IgD-negative memory B cell (primary cell): ENCODE measurements at regions not wholly inside any gene's neighbourhood (a gene's known extent, or its start where the extent isn't known, plus 50 kb on each side); places are given as distances from the start of the nearest gene placed in this dataset.

Experiments
- H3K27ac Mint-ChIP-seq, 3 donors: one replicate each; pipeline ENCODE4 v1.8.0; 2020 to 2022; ENCODE audit warnings: mild to moderate bottlenecking in 3 of 3, mixed read lengths in 3 of 3, moderate library complexity in 1 of 3
- H3K27me3 Mint-ChIP-seq: one replicate; pipeline ENCODE4 v1.8.0; 2021; ENCODE audit warnings: mixed read lengths
- H3K36me3 Mint-ChIP-seq: one replicate; pipeline ENCODE4 v1.8.0; 2020; ENCODE audit warnings: mild to moderate bottlenecking, mixed read lengths
- H3K4me1 Mint-ChIP-seq, 3 donors: one replicate each; pipeline ENCODE4 v1.8.0; 2020 to 2022; ENCODE audit warnings: mixed read lengths in 3 of 3, mild to moderate bottlenecking in 1 of 3
- H3K4me3 Mint-ChIP-seq, 4 donors: one replicate each; pipeline ENCODE4 v1.8.0; 2020 to 2022; ENCODE audit warnings: mild to moderate bottlenecking in 4 of 4, mixed read lengths in 4 of 4, moderate library complexity in 3 of 4
- H3K9me3 Mint-ChIP-seq, 3 donors: one replicate each; pipeline ENCODE4 v1.8.0; 2020 to 2021; ENCODE audit warnings: mixed read lengths in 3 of 3, mild to moderate bottlenecking in 1 of 3

DNA sequence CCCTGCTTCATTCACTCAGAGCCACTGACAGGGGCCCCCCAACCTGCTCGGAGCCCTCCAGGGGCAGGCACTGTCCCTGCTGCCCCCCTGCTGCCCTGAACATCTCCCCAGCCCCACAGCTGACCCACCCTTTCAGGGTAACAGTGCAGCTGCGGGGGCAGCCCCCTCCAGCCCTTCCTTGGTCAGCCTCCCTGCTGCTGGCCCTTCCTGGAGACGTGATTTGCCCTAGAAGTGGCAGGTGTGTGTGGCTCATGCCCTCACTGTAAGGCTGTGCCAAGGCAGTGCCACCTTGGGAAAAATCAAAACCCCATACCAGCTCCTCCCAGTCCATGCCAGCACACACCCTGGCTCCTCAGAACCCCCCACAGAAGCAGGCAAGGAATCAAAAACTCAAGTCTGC, 184.2 kb upstream of the HDAC4 start:
- H3K36me3 Mint-ChIP-seq: peaks cover 1% of the 10 kb centered on the region
- no peak overlapping the region for H3K4me3 Mint-ChIP-seq
- H3K9me3 Mint-ChIP-seq: no peaks in the 10 kb centered on the region
- H3K27ac Mint-ChIP-seq: no peak overlapping the region
- no peaks in the 10 kb centered on the region for H3K4me1 Mint-ChIP-seq
- peaks cover 16% of the 10 kb centered on the region for H3K27me3 Mint-ChIP-seq

DNA sequence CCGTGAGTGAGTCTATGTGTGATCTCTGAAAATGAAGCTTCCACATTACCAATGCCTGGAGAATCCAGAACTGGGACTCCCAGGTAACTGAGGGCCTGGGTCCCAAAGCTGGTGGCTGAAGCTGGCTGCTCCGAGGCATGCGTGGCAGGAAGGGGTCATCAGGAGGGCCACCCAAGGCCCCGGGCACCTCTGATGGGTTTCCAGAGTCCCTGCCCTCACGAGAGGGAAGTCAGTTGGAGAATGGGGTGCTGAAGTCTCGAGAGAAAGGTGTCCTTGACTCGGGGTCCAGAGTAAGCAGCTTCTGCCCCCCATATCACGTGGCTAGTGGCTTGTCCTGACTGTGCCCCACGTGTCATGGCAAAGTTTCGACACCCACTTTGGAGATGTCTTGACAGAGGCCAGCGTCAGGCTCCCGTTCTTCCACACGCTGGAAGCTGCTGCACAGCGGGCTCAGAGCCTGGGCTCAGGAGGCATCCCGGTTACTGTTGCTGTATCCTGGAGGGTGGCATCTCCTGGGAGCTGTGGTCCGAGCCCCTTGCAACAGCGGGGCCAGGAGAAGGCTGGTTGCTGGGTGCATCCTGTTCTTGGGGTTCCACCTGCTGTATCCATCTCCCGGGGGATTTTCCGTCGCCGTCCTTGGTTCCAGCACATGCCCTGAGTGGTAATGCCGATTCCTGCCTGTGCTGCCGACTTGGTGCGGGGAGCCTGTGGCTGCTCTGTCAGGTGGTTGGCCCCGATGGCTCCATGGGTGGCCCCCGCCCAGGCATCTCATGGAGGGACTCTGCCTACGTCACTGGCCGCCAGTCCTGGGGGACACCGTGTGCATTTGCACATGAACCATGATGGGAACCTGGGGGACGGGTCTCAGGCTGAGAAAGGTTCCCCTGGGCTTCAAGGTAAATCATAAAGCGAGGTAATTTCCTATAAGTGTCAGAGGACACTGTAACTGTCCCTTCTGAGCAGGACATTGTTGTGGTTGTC, 183.3 kb upstream of the HDAC4 start:
- no peaks in the 10 kb centered on the region for H3K9me3 Mint-ChIP-seq
- peaks cover 1% of the 10 kb centered on the region for H3K36me3 Mint-ChIP-seq
- H3K27ac Mint-ChIP-seq: no peak overlapping the region
- no peaks in the 10 kb centered on the region for H3K4me1 Mint-ChIP-seq
- peaks cover 16% of the 10 kb centered on the region for H3K27me3 Mint-ChIP-seq
- H3K4me3 Mint-ChIP-seq: no peak overlapping the region

DNA sequence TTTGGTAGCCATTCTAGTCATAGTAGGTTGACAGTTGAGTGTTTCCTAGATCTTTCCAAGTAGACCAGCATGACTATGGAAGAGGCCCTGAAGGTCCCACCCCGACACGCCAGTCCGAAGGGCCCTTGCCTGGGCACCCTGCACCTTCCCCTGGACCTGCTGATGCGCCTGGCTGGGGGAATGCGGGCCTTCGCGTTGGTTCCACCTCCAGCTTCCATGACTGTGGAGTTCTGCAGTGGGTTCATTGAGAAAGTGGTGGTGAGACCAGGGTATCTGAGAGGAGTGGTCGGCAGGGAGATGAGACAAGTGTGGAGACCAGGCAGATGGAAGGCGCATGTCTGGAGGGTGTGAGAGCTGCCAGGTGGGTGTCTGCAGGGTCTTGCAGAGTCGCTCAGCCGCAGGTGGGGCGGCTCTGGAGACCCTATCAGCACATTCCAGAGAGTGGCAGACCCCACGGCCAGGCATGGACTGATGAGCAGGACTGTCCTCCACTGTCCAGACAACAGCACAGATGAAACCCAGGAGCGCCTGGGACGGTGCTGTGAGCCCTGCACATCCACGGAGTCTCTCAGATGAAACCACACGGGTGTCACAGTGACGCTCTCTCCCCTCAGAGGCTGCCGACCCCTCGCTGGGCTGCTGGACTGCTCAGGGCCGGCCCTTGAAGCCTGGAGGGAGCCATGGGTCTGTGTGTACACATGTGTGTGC, 182.5 kb upstream of the HDAC4 start:
- peaks cover 1% of the 10 kb centered on the region for H3K36me3 Mint-ChIP-seq
- H3K4me3 Mint-ChIP-seq: no peak overlapping the region
- no peaks in the 10 kb centered on the region for H3K4me1 Mint-ChIP-seq
- peaks cover 16% of the 10 kb centered on the region for H3K27me3 Mint-ChIP-seq
- no peaks in the 10 kb centered on the region for H3K9me3 Mint-ChIP-seq
- peak overlapping the region in 1 of 3 donors; percentile 88 for H3K27ac Mint-ChIP-seq

DNA sequence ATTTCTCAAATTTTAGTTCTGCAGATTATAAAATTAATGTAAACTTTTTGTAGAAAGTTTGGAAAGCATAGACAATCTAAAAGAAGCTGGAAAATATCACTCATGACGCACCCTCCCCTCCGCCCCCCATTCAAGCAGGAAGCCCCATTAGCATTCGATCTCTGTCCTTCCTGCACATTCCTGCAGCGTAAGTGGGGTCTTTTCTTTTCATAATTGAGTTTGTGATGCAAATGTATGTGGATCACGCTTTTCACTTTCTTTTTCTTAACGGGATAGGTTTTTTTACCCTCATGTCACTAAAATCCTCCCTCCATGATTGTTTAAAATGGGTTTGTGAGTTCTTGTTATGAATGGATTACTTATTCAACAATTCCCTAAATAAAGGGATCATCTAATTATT, 181.7 kb upstream of the HDAC4 start:
- Mint-ChIP-seq H3K27ac (no peak overlapping the region), H3K27me3 (peaks cover 10% of the 10 kb centered on the region), H3K4me3 (no peak overlapping the region), H3K4me1 (no peaks in the 10 kb centered on the region), H3K9me3 (no peaks in the 10 kb centered on the region), H3K36me3 (peaks cover 1% of the 10 kb centered on the region)

DNA sequence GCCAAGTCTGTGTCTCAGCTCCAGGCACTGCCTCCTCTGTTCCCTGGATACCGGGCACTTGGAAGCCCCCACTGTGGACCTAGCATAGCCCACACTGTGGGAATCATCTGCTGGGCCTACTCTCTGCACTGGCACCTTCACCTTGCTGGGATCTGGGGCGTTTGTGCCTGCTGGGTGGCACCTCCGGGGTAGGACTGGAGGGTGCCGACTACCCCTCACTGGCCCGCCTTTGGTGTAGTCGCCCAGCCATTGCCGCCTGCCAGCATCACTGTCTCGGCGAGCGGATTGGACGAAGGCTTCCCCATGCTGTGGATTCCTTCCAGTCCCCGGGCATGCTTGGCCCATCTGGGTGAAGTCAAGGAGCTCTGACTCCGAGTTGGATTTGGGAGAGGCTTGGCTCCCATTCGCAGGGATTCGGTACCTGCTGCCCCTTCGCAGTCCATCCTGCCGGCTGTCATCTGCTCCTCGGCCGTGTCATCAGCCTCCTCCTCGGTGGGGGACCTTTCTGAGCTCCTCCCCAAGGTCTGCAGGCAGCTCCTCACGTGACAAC, 180.6 kb upstream of the HDAC4 start:
- Mint-ChIP-seq H3K27ac (no peak overlapping the region), H3K36me3 (peaks cover 3% of the 10 kb centered on the region), H3K4me3 (no peak overlapping the region), H3K4me1 (no peaks in the 10 kb centered on the region), H3K27me3 (peaks cover 7% of the 10 kb centered on the region), H3K9me3 (no peaks in the 10 kb centered on the region)

DNA sequence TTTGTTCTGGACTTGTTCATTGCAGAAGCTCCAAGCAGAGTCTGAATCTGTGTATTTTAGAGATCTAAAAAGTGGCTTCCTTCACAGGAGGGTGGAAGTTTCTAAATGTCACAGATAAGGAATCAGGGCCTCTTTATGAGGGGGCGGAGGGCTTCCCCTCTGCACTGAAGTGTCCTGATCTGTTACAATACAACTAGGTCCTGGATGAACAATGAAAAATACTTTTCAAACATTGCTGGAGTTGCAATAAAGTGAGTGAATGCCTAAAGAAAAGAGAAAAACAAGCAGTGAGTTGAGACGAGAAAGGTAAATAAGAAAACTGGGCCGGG, 179.3 kb upstream of the HDAC4 start:
- Mint-ChIP-seq H3K4me1 (no peaks in the 10 kb centered on the region), H3K36me3 (peaks cover 3% of the 10 kb centered on the region), H3K9me3 (no peaks in the 10 kb centered on the region), H3K27me3 (peaks cover 9% of the 10 kb centered on the region), H3K27ac (no peak overlapping the region), H3K4me3 (no peak overlapping the region)

DNA sequence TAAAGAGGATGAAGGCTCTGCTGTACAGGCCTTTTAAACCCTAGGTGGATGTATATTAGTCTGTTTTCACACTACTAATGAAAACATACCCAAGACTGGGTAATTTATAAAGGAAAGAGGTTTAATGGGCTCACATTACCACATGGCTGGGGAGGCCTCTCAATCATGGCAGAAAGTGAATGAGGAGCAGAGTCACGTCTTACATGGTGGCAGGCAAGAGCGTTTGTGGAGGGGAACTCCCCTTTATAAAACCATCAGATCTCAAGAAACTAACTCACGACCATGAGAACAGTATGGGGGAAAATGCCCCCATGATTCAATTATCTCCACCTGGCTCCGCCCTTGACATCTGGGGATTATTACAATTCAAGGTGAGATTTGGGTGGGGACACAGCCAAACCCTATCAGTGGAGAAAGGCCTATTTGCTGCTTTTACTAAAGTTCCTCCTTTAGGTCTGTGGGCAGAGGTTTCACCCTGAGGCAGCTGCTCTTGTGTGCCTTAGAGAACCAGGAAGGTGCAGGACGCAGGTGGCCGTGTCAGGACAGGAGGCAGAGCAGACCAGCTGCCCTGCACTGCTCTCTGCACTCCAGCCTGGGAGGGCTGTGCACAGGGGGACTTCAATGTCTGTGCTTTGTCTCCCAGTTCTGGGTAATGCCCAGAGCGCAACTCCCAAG, 178.8 kb upstream of the HDAC4 start:
- Mint-ChIP-seq H3K27me3 (peaks cover 9% of the 10 kb centered on the region), H3K9me3 (no peaks in the 10 kb centered on the region), H3K4me1 (no peaks in the 10 kb centered on the region), H3K4me3 (no peak overlapping the region), H3K27ac (no peak overlapping the region), H3K36me3 (peaks cover 3% of the 10 kb centered on the region)

DNA sequence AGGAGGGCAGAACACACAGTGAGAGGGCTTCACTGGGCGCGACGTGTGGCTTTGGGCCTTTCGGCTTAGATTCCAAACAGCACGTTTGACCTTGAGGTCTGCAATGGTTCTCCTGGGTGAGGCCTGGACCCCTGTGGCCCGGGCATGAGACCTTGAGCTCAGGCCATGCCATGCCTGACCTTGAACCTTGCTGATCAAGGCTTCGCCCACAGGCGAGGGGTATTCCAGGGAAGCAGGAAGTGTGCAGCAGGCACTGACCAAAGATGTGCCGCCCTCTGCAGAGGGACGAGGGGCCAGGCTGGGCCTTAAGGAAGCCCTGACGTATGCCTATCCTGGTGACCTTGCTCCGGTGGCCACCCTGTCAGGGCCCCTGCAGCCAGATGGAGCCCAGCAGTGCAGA, 178.3 kb upstream of the HDAC4 start:
- no peak overlapping the region for H3K4me3 Mint-ChIP-seq
- H3K27ac Mint-ChIP-seq: no peak overlapping the region
- no peaks in the 10 kb centered on the region for H3K9me3 Mint-ChIP-seq
- peaks cover 5% of the 10 kb centered on the region for H3K27me3 Mint-ChIP-seq
- H3K36me3 Mint-ChIP-seq: peaks cover 3% of the 10 kb centered on the region
- H3K4me1 Mint-ChIP-seq: no peaks in the 10 kb centered on the region

DNA sequence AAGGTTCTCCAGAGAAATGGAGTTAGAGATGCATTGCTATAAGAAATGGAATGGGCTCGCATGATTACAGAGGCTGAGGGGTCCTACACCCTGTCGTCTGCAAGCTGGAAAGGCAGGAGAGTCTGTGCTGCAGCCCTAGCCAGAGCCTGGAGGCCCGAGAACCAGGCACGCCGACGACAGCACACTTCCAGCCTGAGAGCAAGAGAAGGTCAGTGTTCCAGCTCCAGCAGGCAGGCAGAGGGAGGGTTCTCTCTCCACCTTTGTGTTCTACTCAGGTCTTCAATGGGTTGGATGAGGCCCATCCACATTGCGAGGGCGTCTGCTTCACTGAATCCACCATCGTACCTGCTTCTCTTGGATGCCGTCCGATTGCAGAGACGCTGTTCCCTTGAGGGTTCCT, 177.6 kb upstream of the HDAC4 start:
- H3K4me3 Mint-ChIP-seq: no peak overlapping the region
- peaks cover 5% of the 10 kb centered on the region for H3K27me3 Mint-ChIP-seq
- H3K9me3 Mint-ChIP-seq: no peaks in the 10 kb centered on the region
- no peak overlapping the region for H3K27ac Mint-ChIP-seq
- peaks cover 3% of the 10 kb centered on the region for H3K36me3 Mint-ChIP-seq
- H3K4me1 Mint-ChIP-seq: no peaks in the 10 kb centered on the region

DNA sequence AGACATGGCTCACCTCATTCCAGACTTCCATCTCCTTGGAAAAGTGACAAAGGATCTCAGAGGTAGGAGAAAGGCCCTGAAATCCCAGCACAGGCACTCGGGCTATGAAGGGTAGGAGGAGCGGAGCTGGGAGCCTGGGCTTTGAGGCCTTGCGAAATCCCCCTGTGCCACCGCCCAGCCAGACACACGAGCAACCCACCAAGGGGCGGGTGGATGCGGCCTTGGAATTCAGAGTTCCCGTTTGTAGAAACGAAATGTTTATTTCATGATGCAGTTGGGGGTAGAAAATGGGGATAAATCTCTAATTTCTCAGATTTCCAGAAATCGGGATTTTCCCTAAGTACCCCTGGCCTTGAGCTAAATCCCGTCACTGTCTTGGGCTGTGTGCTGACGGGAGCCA, 177.1 kb upstream of the HDAC4 start:
- Mint-ChIP-seq H3K27ac (no peak overlapping the region), H3K4me3 (no peak overlapping the region), H3K9me3 (no peaks in the 10 kb centered on the region), H3K36me3 (peaks cover 1% of the 10 kb centered on the region), H3K4me1 (no peaks in the 10 kb centered on the region), H3K27me3 (peaks cover 5% of the 10 kb centered on the region)

DNA sequence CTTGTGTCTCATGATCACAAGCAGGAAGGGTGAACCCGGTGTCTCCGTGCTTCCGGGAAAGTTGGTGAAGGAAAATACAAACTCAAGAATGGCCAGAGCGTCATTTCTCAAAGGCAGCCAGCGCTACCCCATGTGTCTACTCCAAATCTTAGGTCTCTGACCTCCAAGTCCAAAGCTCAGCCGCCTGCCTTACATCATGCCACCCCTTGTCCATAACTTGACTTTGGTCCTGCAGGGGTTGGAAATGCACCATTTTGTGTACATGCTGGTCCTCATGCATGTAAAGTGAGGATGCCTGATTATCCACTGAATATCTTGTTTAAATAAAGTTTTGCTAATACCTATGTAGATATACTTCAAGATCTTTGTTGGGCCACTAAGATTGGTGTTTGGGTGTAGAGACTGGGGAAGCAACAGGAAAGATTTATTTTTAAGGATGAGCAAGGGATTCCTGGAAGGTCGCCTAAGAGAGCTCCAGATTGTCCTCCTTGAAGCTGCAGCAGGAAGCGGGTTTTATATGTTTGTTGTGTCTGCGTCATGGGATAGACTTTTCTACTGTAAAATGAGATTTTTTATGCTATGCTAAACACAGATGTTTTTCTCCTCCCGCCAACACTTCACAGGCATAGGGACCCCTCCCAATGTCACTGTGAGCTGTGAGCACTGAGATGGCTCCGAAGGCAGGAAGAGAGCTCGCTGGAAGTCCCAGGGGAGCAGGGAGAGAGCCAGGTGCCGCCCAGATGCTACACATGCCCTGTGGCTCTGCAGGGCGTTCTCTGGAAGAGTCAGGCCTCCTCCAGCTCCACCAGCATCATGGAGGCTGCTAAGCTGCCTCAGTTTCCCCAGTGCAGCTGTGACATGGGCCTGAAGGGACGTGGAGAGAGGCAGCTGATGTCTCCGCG, 176.2 kb upstream of the HDAC4 start:
- Mint-ChIP-seq H3K36me3 (peaks cover 1% of the 10 kb centered on the region), H3K27ac (no peak overlapping the region), H3K27me3 (peaks cover 5% of the 10 kb centered on the region), H3K9me3 (no peaks in the 10 kb centered on the region), H3K4me3 (no peak overlapping the region), H3K4me1 (no peaks in the 10 kb centered on the region)

DNA sequence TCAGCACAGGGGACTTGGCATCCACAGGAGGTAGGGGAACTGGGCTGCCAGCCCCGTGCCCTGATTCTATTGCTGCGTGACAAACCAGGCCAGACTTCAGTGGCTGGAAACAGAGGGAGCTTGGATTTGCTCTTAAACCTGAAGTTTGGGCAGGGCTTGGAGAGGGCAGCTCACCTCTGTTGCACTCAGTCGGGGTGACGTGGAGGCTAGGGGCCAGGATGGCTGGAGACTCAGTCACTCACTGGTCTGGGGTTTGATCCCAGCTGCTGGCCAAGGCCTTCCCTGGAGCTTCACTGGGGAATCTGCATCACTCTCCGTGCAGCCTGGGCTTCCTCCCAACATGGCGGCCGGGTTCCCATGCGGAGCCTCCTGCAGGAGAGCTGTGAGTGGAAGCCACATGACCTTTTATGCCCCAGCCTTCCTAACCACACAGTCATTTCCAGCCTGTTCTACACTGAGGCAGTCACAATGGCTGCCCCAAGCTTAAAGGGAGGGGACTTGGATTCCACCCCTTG, 175.2 kb upstream of the HDAC4 start:
- Mint-ChIP-seq H3K4me3 (no peak overlapping the region), H3K27ac (no peak overlapping the region), H3K27me3 (peaks cover 5% of the 10 kb centered on the region), H3K4me1 (no peaks in the 10 kb centered on the region), H3K36me3 (peaks cover 1% of the 10 kb centered on the region), H3K9me3 (no peaks in the 10 kb centered on the region)

DNA sequence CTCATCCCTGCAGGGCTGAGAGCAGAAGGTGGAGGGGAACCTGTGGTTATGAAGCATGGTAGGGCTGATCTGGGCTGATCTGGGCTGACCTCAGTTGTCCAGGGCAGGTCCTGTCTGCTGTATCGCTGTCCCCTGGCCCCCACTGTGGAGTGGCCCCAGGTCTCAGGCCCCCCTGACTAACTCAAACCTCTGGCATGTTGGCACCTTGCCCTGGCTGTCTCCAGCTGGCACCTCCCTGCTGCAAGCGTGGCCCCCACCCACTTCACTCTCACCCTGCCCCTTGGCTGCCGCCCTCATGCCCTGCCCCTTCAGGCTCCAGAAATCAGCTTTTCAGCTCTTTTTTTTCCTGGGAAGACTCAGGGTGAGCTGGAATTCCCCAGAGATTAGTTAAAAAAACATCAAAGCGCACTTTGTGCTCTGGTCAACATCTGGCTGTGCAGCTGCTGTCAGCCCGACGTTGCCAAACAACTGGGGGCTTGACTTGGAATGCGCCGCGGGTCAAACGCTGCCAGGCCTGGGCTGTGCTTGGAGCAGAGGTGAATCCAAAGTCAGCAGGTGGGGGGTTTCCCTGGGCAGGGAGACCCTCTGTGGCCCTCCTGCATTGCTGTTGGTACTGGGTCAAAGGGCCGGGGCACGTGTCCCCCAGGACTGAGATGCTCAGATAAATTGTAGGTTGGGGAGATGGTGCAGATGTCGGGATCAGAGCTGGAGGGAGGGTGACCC, 173.8 kb upstream of the HDAC4 start:
- Mint-ChIP-seq H3K27me3 (peaks cover 5% of the 10 kb centered on the region), H3K36me3 (peaks cover 1% of the 10 kb centered on the region), H3K9me3 (no peaks in the 10 kb centered on the region), H3K4me3 (no peak overlapping the region), H3K27ac (no peak overlapping the region), H3K4me1 (no peaks in the 10 kb centered on the region)

DNA sequence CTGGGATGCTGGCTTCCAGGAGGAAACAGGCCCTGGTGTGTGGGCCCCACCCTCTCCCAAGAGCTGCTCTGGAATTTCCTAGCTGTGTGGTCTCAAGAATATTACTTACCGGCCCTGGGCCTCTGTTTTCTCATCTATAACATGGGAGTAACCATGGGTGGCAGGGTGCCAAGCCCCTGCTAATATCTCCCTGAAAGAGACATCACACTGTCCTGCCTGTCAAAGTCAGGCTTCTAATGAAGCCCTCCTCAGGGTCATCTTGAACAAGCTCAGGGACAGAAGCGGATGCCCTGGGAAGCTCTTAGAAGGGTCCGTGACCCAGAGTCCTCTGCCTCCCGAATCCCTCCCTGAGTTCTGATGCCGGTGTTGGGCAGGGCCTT, 173.2 kb upstream of the HDAC4 start:
- no peaks in the 10 kb centered on the region for H3K9me3 Mint-ChIP-seq
- no peaks in the 10 kb centered on the region for H3K4me1 Mint-ChIP-seq
- peaks cover 5% of the 10 kb centered on the region for H3K27me3 Mint-ChIP-seq
- H3K4me3 Mint-ChIP-seq: no peak overlapping the region
- no peak overlapping the region for H3K27ac Mint-ChIP-seq
- H3K36me3 Mint-ChIP-seq: peaks cover 1% of the 10 kb centered on the region
